ENCODE measurements at regions not wholly inside any gene's neighbourhood (a gene's known extent, or its start where the extent isn't known, plus 50 kb on each side); places are given as distances from the start of the nearest gene placed in this dataset.
"Not testable (repeated sequence)": the region's sequence is repeated elsewhere in the genome, so short reads cannot be mapped to it uniquely, and the experiment has no call there.

DNA sequence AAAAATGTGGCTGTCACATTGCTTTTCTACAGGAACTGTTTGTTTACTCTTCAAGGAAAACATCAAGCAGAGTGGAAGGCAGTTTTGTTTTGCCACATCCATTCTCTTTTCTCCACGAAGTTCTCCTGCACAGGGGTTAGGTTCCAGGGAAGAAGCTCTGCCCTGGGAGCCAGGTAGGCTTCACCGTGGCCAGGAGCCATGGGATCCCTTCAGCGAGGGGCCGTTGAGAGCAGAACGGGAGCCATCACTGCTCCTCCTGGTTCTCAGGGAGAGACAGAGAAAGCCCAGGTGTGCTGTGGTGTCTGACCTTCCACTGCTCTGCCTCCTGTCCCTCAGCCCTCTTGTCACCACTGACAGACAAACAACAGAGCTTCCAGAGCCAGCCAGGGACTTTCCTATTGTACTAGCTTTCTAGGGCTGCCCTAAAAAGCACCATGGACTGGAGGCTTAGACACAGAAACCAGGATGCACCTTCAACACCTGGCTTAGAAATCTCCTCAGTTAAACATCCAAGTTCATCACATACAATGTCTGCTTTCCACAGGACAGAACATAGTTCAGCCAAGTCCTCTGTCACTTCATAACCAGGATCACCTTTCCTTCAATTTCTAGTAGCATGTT lies 75.6 kb upstream of the SLC22A23 start:
- DNase-seq (no peak), ATAC-seq (replicated peaks) (no peak)
- no peaks in the 10 kb centered on the region for H3K36me3 Mint-ChIP-seq

DNA sequence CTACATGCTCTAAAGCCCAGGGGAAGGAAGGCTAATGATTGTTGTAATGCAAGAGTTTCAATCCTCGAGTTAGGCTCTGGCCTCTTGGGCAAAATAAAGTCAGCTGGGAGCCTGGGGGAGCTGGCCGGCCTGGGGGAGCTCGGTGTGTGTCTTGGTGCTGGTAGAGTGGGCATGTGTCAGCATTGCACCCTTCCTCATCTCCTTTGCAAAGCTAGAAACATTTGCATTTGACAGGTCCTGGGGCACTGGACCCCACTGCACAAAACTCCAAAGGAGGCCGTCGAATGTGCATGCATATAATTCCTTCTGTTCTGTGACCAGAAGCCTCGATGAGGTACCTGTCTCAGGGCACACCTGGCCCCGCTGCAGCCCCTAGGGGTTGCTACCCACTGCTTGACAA lies 74.6 kb upstream of the SLC22A23 start:
- ATAC-seq (replicated peaks) = no peak

More for the DNA sequence above, 75.6 kb upstream of the SLC22A23 start:
- H3K27ac Mint-ChIP-seq = no peak overlapping the region
- no peaks in the 10 kb centered on the region for H3K9me3 Mint-ChIP-seq
- H3K4me1 Mint-ChIP-seq = no peaks in the 10 kb centered on the region
- H3K4me3 Mint-ChIP-seq = no peak overlapping the region
- H3K27me3 Mint-ChIP-seq = peaks cover 0 to 17% of the 10 kb centered on the region in 2 donors

DNA sequence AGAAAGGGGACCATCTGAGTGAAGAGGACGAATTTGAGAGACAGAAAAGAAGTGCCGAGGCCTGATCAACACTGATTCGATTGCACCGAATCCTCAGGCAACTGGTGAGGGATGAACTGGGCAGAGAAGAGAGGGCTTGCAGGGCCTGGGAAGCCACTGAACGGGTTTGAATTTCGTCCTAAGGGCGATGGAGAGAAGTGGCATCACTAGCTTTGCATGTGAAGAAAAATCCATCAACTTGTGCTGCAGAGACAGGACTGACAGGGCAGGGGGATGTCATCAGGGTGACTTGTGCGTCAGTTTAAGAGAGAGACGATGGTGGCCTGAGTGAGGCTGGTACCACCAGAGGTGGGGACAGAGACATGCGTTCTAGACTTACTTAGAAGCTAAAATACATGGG lies 73.7 kb upstream of the SLC22A23 start:
- DNase-seq (no peak), ATAC-seq (replicated peaks) (no peak)
- Mint-ChIP-seq H3K4me1 (no peaks in the 10 kb centered on the region), H3K27ac (no peak overlapping the region), H3K36me3 (no peaks in the 10 kb centered on the region), H3K9me3 (no peaks in the 10 kb centered on the region), H3K4me3 (no peak overlapping the region), H3K27me3 (peaks cover 5 to 17% of the 10 kb centered on the region in 2 donors)

More for the DNA sequence above, 74.6 kb upstream of the SLC22A23 start:
- H3K36me3 Mint-ChIP-seq = no peaks in the 10 kb centered on the region
- no peaks in the 10 kb centered on the region for H3K4me1 Mint-ChIP-seq
- peaks cover 5 to 17% of the 10 kb centered on the region in 2 donors for H3K27me3 Mint-ChIP-seq
- H3K27ac Mint-ChIP-seq = no peak overlapping the region
- H3K9me3 Mint-ChIP-seq = no peaks in the 10 kb centered on the region
- no peak for DNase-seq
- no peak overlapping the region for H3K4me3 Mint-ChIP-seq

DNA sequence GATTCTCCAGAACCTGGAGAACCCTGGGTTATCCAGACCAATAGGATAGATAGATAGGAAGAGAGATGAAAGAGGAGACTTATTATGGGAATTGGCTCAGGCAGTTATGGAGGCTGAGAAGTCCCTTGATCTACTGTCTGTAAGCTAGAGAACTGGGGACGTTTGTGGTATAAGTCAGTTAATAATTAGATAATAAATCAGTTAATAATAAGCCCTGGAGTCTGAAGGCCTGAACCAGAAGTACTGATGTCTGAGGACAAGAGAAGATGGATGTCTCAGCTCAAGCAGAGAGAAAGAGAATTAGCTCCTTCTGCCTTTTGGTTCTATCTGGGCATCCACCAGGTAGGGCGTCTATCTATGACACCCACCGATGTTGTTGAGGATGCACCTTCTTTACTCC lies 72.9 kb upstream of the SLC22A23 start:
- H3K4me3 Mint-ChIP-seq = no peak overlapping the region
- no peaks in the 10 kb centered on the region for H3K9me3 Mint-ChIP-seq
- no peak overlapping the region for H3K27ac Mint-ChIP-seq
- no peaks in the 10 kb centered on the region for H3K4me1 Mint-ChIP-seq
- H3K36me3 Mint-ChIP-seq = no peaks in the 10 kb centered on the region
- H3K27me3 Mint-ChIP-seq = peaks cover 5 to 17% of the 10 kb centered on the region in 2 donors
- no peak for DNase-seq
- ATAC-seq (replicated peaks) = no peak

DNA sequence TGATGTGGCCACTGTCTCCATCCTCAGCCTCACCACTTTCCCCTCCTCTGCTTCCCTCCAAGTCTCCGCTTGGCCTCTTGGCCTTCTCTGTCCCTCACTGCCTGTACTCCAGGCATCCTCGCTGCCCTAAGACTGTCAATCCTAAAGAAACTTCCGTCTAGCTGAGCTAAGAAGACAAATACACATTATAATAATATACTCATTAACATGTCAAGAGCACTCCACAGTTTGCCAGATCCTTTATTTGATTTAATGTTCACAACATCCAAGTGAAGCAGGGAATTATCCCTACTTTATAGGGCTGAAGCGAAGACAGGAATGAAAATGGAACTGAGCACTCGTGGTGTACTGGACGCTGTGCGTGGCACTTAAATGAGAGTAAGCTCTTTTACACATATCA lies 72.4 kb upstream of the SLC22A23 start:
- Mint-ChIP-seq H3K4me1 (no peaks in the 10 kb centered on the region), H3K27me3 (peaks cover 5 to 17% of the 10 kb centered on the region in 2 donors), H3K36me3 (no peaks in the 10 kb centered on the region), H3K9me3 (no peaks in the 10 kb centered on the region), H3K27ac (no peak overlapping the region), H3K4me3 (no peak overlapping the region)
- DNase-seq (no peak), ATAC-seq (replicated peaks) (no peak)

DNA sequence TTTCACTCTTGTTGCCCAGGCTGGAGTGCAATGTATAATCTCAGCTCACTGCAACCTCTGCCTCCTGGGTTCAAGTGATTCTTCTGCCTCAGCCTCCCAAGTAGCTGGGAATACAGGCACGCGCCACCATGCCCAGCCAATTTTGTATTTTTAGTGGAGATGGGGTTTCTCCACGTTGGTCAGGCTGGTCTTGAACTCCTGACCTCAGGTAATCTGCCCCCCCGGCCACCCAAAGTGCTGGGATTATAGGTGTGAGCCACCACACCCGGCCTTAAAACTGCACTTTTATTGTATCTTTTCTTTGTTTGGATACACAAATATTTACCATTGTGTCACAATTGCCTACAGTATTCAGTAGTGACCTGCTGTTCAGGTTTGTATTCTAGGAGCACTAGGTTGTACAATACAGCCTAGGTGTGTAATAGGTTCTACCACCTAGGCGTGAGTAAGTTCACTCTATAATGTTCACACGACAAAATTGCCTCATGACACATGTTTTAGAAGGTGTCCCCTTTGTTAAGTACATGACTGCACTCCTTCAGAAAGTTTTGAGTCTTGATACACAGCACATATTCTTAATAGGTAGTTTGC lies 71.3 kb upstream of the SLC22A23 start:
- DNase-seq; H3K36me3 Mint-ChIP-seq; ATAC-seq (replicated peaks); H3K9me3 Mint-ChIP-seq; H3K4me1 Mint-ChIP-seq; H3K27ac Mint-ChIP-seq; H3K4me3 Mint-ChIP-seq: not testable (repeated sequence)
- peaks cover 5 to 17% of the 10 kb centered on the region in 2 donors for H3K27me3 Mint-ChIP-seq

DNA sequence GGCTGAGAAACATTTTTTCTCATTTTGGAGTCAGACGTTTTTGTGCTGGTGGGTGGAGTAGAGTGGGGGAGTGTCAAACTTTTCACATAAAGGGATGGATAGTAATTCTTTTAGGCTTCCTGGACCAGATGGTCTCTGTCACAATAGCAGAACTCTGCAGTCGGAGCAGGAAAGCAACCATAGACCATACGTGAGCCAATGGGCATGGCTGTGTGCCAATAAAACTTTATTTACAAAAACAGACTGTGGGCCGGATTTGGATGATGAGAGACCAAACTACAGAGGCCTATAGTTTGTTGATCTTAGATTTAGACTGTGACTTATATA lies 70.8 kb upstream of the SLC22A23 start:
- DNase-seq (no peak), ATAC-seq (replicated peaks) (no peak)
- H3K36me3 Mint-ChIP-seq = no peaks in the 10 kb centered on the region
- no peaks in the 10 kb centered on the region for H3K9me3 Mint-ChIP-seq
- peaks cover 5 to 17% of the 10 kb centered on the region in 2 donors for H3K27me3 Mint-ChIP-seq
- H3K4me1 Mint-ChIP-seq = no peaks in the 10 kb centered on the region
- no peak overlapping the region for H3K27ac Mint-ChIP-seq
- H3K4me3 Mint-ChIP-seq = no peak overlapping the region

DNA sequence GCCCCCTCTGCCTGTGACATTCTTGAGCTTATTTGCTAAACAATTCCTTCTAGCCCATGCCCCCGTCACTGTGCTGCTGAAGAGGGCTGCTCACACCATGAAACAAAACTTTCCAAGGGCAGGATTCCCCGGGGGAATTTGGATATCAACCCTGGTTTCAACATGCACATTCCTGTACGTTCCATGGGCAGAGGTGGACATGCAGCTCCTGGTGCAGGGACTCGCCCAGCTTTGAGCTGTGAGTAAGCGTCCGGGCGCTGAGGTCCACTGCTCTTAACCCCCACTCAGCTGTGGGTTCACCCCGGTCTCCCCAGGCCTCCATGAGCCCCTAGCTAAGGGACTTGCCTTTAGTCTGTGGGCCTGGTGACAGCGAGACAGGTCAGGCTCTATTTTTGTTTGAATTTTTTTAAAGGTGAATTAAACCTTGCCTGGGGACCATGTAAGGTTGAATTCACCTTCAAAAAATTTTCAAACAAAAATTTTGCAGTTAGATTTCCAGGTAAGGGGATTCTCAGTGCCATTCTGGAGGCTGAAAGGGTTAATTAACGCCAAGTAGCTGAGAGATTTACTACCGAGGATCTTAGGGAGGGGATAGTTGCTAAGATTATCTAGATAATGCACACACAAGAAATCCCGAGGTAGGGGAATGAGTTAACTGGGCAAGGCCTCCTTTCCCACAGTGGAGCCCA lies 70.3 kb upstream of the SLC22A23 start:
- H3K27me3 Mint-ChIP-seq = peaks cover 5 to 17% of the 10 kb centered on the region in 2 donors
- no peaks in the 10 kb centered on the region for H3K36me3 Mint-ChIP-seq
- no peak for ATAC-seq (replicated peaks)
- no peak overlapping the region for H3K27ac Mint-ChIP-seq
- H3K4me1 Mint-ChIP-seq = no peaks in the 10 kb centered on the region
- no peak for DNase-seq
- H3K4me3 Mint-ChIP-seq = no peak overlapping the region
- H3K9me3 Mint-ChIP-seq = no peaks in the 10 kb centered on the region

DNA sequence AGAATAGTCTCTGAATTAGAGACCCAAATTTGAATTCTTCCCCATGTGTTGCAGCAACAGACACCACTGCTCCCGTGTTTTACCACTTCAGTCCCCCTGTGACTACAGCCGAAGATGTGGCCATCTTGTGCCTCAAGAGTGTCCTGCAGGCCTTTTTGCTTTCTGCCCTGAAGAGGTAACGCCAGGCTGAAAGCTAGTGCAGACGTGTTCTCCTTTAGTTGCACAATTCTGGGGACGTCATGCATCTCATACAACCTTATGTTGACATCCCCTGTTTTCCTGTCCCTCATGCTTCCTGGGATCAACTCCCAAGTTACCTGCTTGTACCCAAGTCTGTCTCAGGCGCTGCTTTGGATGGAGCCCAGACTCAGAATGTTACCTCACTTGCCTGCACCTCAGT lies 69.1 kb upstream of the SLC22A23 start:
- no peak overlapping the region for H3K4me3 Mint-ChIP-seq
- ATAC-seq (replicated peaks) (no peak), DNase-seq (no peak)
- no peaks in the 10 kb centered on the region for H3K9me3 Mint-ChIP-seq
- H3K27me3 Mint-ChIP-seq = peaks cover 7 to 16% of the 10 kb centered on the region in 2 donors
- H3K4me1 Mint-ChIP-seq = no peaks in the 10 kb centered on the region
- no peak overlapping the region for H3K27ac Mint-ChIP-seq
- no peaks in the 10 kb centered on the region for H3K36me3 Mint-ChIP-seq

DNA sequence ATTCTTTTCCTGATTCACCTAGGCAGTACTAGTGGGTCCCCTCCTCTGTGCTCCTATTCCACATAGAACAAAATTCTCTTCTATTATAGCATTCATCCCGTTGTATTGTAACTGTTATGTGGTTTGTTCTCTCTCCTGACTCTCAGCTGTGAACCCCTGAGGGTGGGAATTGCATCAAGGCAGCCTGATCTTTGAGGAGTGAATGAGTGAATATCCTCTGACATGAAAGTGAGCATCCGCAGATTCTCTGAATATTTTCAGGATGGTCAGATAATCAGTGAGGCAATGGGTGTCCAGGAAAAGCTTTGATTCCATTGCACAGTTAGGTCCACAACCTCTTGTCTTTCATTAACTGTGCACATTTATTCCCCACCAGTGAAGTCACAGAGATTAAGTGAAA lies 67.6 kb upstream of the SLC22A23 start:
- H3K9me3 Mint-ChIP-seq = no peaks in the 10 kb centered on the region
- no peak overlapping the region for H3K4me3 Mint-ChIP-seq
- H3K4me1 Mint-ChIP-seq = no peaks in the 10 kb centered on the region
- H3K36me3 Mint-ChIP-seq = no peaks in the 10 kb centered on the region
- H3K27me3 Mint-ChIP-seq = peaks cover 11 to 15% of the 10 kb centered on the region in 2 donors
- no peak overlapping the region for H3K27ac Mint-ChIP-seq
- no peak for ATAC-seq (replicated peaks)
- DNase-seq = no peak

DNA sequence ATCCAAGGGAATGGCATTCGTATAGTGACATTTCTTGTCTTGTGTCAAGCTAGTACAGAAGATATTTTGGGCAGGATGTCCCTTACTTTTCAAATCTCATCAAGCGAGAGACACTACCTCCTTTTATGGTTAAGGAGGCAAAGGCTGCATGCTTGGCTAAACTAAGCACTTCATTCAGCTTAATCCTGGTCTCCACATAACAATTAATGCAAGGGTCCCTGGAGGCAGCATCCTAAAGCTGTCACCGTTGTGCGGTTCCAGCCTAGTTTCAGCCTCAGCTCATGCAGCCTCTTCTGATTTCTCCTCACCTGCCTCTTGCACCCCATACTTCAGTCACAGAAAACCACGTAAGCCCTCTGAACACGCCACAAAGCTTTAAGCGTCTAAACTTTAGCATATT lies 67.1 kb upstream of the SLC22A23 start:
- Mint-ChIP-seq H3K4me3 (no peak overlapping the region), H3K27ac (no peak overlapping the region), H3K27me3 (peaks cover 6 to 15% of the 10 kb centered on the region in 2 donors), H3K36me3 (no peaks in the 10 kb centered on the region), H3K9me3 (no peaks in the 10 kb centered on the region), H3K4me1 (no peaks in the 10 kb centered on the region)
- DNase-seq = no peak
- ATAC-seq (replicated peaks) = no peak

DNA sequence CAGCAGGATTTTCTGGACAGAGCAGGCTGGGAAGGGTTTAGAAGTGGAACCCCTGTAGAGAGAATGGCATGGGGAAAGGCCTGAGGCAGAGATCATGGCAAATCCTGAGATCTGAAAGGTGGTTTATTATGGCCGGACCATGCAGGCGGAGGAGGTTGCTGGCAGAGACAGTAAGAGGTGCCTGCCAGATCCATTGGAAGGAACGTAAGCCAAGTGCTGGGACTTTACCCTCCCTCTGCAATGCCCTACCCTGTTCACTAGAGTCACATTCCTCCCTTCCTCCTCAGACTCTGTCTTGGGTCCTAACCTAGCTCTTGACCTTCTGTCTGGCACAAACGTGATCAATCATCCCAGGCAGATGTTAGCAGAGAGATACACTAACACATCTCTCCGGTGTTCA lies 66.4 kb upstream of the SLC22A23 start:
- Mint-ChIP-seq H3K27ac (no peak overlapping the region), H3K4me1 (no peaks in the 10 kb centered on the region), H3K9me3 (no peaks in the 10 kb centered on the region), H3K4me3 (no peak overlapping the region), H3K27me3 (peaks cover 7 to 15% of the 10 kb centered on the region in 2 donors), H3K36me3 (no peaks in the 10 kb centered on the region)
- no peak for ATAC-seq (replicated peaks)
- DNase-seq = no peak

DNA sequence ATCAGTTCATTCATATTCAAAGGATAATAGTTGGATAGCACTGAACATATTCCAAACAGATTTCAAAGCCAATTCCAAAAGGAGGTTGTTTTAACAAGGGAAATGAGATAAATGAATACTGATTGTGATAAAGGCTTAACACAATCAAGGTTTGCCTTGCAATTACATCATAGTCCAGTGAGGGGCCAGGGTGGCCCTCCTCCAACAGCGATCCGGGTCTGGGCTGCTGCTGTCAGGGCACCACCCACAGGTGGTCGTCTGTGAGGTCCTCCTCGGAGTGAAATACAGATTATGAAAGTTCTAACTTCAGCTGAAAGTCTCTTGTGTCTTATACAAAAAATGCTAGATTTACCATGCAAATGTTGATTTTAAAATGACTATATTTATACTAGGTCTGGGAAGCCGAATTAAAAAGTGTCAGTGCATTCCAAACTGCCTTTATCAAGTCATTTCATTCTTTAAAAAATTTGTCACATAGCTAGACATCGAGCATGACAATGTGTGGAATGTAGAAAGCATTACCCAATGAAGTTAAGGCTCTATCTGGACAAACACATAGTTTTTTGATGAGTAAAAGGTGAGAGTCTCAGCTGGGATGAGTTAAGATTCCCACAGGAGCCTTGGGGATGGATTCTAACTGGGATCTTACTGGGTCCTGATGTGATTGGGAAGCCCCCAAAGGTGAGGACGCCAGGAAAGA lies 65.9 kb upstream of the SLC22A23 start:
- no peaks in the 10 kb centered on the region for H3K36me3 Mint-ChIP-seq
- ATAC-seq (replicated peaks) (no peak), DNase-seq (no peak)
- peaks cover 8 to 15% of the 10 kb centered on the region in 2 donors for H3K27me3 Mint-ChIP-seq
- no peak overlapping the region for H3K4me3 Mint-ChIP-seq
- H3K27ac Mint-ChIP-seq = no peak overlapping the region
- H3K4me1 Mint-ChIP-seq = no peaks in the 10 kb centered on the region
- H3K9me3 Mint-ChIP-seq = no peaks in the 10 kb centered on the region

DNA sequence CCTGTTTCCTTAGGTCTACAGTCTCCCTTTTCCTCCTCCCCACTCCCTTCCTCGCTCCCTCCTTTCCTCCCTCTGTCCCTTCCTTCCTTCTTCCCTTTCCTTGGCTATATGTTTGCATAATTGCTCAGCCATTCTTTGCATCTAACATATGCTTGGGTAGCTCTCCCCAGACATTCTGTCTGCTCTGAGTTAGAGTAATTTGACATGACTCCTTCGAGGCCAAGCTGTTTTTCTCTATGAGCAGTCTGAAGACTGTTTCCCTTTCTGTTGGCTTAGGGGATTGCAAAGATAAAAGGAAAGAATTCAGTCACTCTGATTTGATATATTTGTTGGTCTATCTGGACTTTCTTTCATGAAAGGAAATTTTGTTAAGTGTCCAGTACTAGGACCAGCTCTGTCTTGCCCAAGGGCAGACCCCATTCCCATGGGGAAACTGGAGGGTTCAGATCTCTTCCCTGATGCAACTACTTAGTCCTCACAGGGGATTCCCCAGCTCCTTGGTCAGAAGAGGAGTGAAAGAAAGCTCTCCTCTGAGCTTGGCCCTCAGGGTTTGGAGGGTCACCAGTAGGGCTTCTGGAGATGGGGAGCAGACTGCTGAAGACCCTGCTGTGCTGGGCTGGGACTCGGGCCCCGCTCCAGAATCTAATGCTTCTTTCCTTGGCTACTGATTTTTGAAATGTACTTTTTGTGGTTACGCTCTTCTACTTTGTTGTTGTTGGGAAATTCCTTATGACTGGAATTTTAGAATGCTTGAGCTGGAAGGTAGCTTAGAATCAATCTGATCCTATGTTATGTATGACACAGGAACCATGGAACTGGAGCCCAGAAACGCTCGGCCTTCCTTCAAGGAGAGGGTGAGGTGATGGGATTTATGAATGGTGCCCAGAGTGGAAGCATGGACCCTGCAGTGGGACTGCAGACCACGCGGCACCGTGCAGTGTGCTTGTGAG lies 63.7 kb upstream of the SLC22A23 start:
- Mint-ChIP-seq H3K4me3 (no peak overlapping the region), H3K4me1 (no peaks in the 10 kb centered on the region), H3K9me3 (peaks cover 0 to 2% of the 10 kb centered on the region in 2 donors), H3K36me3 (no peaks in the 10 kb centered on the region), H3K27ac (peak overlapping the region; percentile 0), H3K27me3 (peaks cover 8 to 10% of the 10 kb centered on the region in 2 donors)
- no peak for DNase-seq
- no peak for ATAC-seq (replicated peaks)

All from stimulated activated naive B cell treated with anti-CD40 and anti-IgM and Interleukin-4, amounts not matched to agents 10 μg/mL and 1 μg/mL and 100 μg/mL, for 72 hours (primary cell).